GM12874 (cell line): ENCODE measurements at regions not wholly inside any gene's neighbourhood (a gene's known extent, or its start where the extent isn't known, plus 50 kb on each side); places are given as distances from the start of the nearest gene placed in this dataset.

Experiments
- CTCF ChIP-seq: IDR thresholded peaks from 2 replicates; pipeline ENCODE4 v1.5.1; 2011; ENCODE audit warnings: low read depth, mild to moderate bottlenecking, control low read depth, low read length, moderate library complexity; ENCODE audit not compliant: insufficient read depth

GRCh38 chr5:174925586-174925985 lies 201.2 kb downstream of the MSX2 start:
- no peak for TF ChIP-seq CTCF

GRCh38 chr5:174922955-174923354 lies 198.6 kb downstream of the MSX2 start:
- TF ChIP-seq CTCF = no peak

- no peak for TF ChIP-seq CTCF
Observed at GRCh38 chr5:174920906-174921550, 196.6 kb downstream of the MSX2 start.

GRCh38 chr5:174919351-174919750 lies 195.0 kb downstream of the MSX2 start:
- no peak for TF ChIP-seq CTCF

GRCh38 chr5:174918655-174919054 lies 194.3 kb downstream of the MSX2 start:
- no peak for TF ChIP-seq CTCF

- no peak for TF ChIP-seq CTCF
Observed at GRCh38 chr5:174917976-174918554, 193.7 kb downstream of the MSX2 start.

GRCh38 chr5:174916227-174916626 lies 191.8 kb downstream of the MSX2 start:
- no peak for TF ChIP-seq CTCF
